Spleen (tissue), 11 donors: ENCODE measurements at regions not wholly inside any gene's neighbourhood (a gene's known extent, or its start where the extent isn't known, plus 50 kb on each side); places are given as distances from the start of the nearest gene placed in this dataset.
"Not testable (repeated sequence)": the region's sequence is repeated elsewhere in the genome, so short reads cannot be mapped to it uniquely, and the experiment has no call there.

Source experiments
- DNase-seq: peaks from one replicate; pipeline ENCODE4 v3.0.0-alpha.2; 2020
- H3K27ac ChIP-seq, 8 donors: fragments of 200-600 bp; sonication (generic) in 7 of 8; 1 replicate in 4 of 8; 2 replicates in 4 of 8; pipeline versions ENCODE4 v1.5.0 to v1.8.0; 2016 to 2021; ENCODE audit warnings: inconsistent platforms in 4 of 8, mild to moderate bottlenecking in 4 of 8, moderate library complexity in 1 of 8
- H3K27me3 ChIP-seq, 7 donors: fragments of 200-600 bp; sonication (generic) in 6 of 7; replicated peaks in 1 of 7; 1 replicate in 4 of 7; 2 replicates in 3 of 7; pipeline versions ENCODE4 v1.5.0 to v1.8.0; 2016 to 2021; ENCODE audit warnings: inconsistent platforms in 3 of 7, mild to moderate bottlenecking in 1 of 7
- H3K36me3 ChIP-seq, 6 donors: fragments of 200-600 bp; sonication (generic) in 5 of 6; 1 replicate in 4 of 6; 2 replicates in 2 of 6; pipeline versions ENCODE4 v1.5.0 to v1.8.0; 2016 to 2021; ENCODE audit warnings: inconsistent platforms in 2 of 6
- H3K4me1 ChIP-seq, 6 donors: fragments of 200-600 bp; sonication (generic) in 5 of 6; 1 replicate in 3 of 6; 2 replicates in 3 of 6; pipeline versions ENCODE4 v1.5.0 to v1.8.0; 2016 to 2021; ENCODE audit warnings: inconsistent platforms in 3 of 6
- H3K4me3 ChIP-seq, 8 donors: fragments of 200-600 bp; sonication (generic) in 7 of 8; 1 replicate in 4 of 8; 2 replicates in 4 of 8; pipeline versions ENCODE4 v1.5.0 to v1.8.0; 2016 to 2021; ENCODE audit warnings: inconsistent platforms in 4 of 8, mild to moderate bottlenecking in 4 of 8, moderate library complexity in 2 of 8
- H3K9me3 ChIP-seq, 8 donors: fragments of 200-600 bp; sonication (generic) in 7 of 8; 1 replicate in 4 of 8; 2 replicates in 4 of 8; pipeline versions ENCODE4 v1.5.0 to v1.8.0; 2016 to 2021; ENCODE audit warnings: inconsistent platforms in 4 of 8
- POLR2A ChIP-seq, 3 donors: fragments of 450-650 bp; IDR thresholded peaks; one replicate each; pipeline ENCODE4 v1.5.1; 2017; ENCODE audit warnings: antibody characterized with exemption in 3 of 3, mild to moderate bottlenecking in 1 of 3
- POLR2AphosphoS5 ChIP-seq, 3 donors: sonication (generic); formaldehyde crosslinking; IDR thresholded peaks; one replicate each; pipeline ENCODE4 v1.5.1; 2017; ENCODE audit warnings: antibody characterized with exemption in 3 of 3
- WGBS, 5 donors: extraction: QIAGEN DNeasy Blood & Tissue Kit in 3 of 5; methylation state at CpG; one replicate each; pipeline versions ENCODE4 v1.1.5 to v1.1.7; 2013 to 2018; 5-methylcytosine and 5-hydroxymethylcytosine counted together
- intact Hi-C: fragments of 100-400 bp; cut with DNase I; formaldehyde crosslinking; loops from one replicate; pipeline ENCODE4 v1.15.0; 2023; ENCODE audit warnings: low total_unique reads
- TF ChIP-seq, protein P1 (sequence below), 11 experiments: fragments of 200-600 bp in 7 of 11; fragments of 450-650 bp in 4 of 11; sonication (generic) in 4 of 11; IDR thresholded peaks in 8 of 11; conservative IDR thresholded peaks in 3 of 11; 1 replicate in 7 of 11; 2 replicates in 4 of 11; pipeline versions ENCODE4 v1.4.0 to v1.8.0; 2016 to 2021; ENCODE audit warnings: antibody characterized with exemption in 11 of 11, inconsistent platforms in 4 of 11, mild to moderate bottlenecking in 1 of 11
- donor health status: healthy with polysubstance abuse.
- donor health status: DM: no; HTN: no; CAD: no; lungs with moderate emphysema.
- donor health status: DM: no; HTN: no; CAD: no.
- donor health status: Bipolar disorder and iron deficiency.
- donor health status: healthy.
- donor health status: DM: no; HTN: no; CAD: no.
- donor health status: DM: yes; HTN: yes; CAD: no.

DNA sequence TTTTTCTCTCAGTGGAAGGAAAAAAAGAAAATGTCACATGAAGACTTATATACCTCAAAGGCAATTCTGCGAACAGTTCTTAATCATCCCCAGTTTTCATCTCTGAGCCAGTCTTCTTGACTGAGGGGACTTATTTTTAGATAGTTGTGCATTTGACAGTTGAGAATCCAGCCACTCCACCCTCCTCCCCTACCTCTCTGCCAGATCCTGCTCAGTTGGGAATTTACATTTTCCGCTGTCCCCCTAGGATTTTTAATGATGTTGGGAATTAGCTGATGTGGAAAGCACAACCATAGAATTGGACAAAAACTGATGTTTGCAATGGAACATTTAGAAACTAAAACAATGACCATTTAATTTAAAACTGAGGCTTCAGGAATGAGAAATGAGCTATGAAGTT lies 194.3 kb upstream of the PIK3R1 start:
- Histone ChIP-seq H3K9me3 (peaks cover 0 to 3% (median 0%) of the 10 kb centered on the region in 8 donors), H3K4me3 (no peak overlapping the region), H3K27me3 (no peaks in the 10 kb centered on the region), H3K4me1 (no peaks in the 10 kb centered on the region), H3K36me3 (no peaks in the 10 kb centered on the region), H3K27ac (no peak overlapping the region)
- 90 to 99% (median 95%) methylated on average over 2 of the region's 2 CpGs for WGBS, 5 donors
- TF ChIP-seq POLR2A (IDR thresholded peaks at IDR 0.05) (no peak), POLR2AphosphoS5 (IDR thresholded peaks at IDR 0.05) (no peak)
- TF ChIP-seq, protein P1, sequence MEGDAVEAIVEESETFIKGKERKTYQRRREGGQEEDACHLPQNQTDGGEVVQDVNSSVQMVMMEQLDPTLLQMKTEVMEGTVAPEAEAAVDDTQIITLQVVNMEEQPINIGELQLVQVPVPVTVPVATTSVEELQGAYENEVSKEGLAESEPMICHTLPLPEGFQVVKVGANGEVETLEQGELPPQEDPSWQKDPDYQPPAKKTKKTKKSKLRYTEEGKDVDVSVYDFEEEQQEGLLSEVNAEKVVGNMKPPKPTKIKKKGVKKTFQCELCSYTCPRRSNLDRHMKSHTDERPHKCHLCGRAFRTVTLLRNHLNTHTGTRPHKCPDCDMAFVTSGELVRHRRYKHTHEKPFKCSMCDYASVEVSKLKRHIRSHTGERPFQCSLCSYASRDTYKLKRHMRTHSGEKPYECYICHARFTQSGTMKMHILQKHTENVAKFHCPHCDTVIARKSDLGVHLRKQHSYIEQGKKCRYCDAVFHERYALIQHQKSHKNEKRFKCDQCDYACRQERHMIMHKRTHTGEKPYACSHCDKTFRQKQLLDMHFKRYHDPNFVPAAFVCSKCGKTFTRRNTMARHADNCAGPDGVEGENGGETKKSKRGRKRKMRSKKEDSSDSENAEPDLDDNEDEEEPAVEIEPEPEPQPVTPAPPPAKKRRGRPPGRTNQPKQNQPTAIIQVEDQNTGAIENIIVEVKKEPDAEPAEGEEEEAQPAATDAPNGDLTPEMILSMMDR (IDR thresholded peaks at IDR 0.05 in 8 of 11, conservative IDR thresholded peaks at IDR 0.05 in 3 of 11) = no peak
- intact Hi-C loops = no loop called here
- DNase-seq = no peak

DNA sequence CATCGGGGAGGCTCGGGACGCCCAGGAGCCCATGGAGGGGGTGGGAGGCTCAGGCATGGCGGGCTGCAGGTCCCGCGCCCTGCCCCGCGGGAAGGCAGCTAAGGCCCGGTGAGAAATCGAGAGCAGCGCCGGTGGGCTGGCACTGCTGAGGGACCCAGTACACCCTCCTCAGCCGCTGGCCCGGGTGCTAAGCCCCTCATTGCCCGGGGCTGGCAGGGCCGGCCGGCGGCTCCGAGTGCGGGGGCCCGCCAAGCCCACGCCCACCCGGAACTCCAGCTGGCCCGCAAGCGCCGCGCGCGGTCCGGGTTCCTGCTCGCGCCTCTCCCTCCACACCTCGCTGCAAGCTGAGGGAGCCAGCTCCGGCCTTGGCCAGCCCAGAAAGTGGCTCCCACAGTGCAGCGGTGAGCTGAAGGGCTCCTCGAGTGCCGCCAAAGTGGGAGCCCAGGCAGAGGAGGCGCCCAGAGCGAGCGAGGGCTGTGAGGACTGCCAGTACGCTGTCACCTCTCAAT lies 195.0 kb upstream of the PIK3R1 start:
- H3K27ac ChIP-seq, H3K27me3 ChIP-seq, H3K9me3 ChIP-seq, DNase-seq, intact Hi-C loops, H3K4me3 ChIP-seq, H3K36me3 ChIP-seq, H3K4me1 ChIP-seq: not testable (repeated sequence)
- WGBS, 5 donors = 88 to 92% (median 90%) methylated on average over 8 to 40 of the region's 41 CpGs

DNA sequence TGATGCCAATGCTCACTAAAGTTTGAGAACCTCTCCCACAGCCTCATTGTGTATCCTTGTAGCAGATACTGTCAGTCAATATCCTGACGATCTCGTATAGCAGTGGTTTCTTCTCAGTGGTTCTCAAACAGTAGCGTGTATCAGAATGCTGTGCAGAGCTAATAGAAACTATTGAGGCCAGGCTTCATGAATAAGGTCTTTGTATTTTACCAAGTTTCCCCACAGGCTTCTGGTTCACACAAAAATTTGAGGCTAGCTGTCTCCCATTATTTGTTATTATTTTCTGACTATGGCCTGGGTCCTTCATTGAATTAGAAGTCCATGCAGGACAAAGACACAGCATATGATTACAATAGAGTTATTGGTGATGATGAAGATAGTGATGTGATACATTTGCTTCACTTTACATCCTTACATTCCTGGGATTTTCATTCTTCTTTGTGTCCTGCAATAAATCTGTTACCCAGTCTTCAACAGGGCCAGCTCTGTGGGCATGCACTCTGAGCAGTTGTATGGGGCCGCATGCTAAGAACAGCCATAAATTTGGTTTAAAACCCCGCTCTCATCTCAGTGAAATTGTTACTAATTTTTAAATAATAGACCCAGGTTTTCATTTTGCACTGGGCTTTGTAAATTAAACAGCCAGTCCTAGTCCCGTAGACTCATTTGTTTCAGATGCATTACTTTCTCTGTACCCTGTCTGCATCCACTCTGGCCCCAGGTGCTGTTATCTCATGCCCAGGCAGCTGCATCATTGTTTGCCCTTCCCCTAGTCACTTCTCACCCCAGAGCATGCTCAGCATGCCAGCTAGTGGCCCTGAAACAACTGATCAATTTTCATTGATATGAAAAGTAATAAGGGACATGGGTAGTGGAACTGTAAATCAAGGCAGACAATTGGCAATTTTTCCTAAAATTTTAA lies 199.9 kb upstream of the PIK3R1 start:
- TF ChIP-seq, protein P1 (IDR thresholded peaks at IDR 0.05 in 8 of 11, conservative IDR thresholded peaks at IDR 0.05 in 3 of 11) = no peak
- TF ChIP-seq POLR2A (IDR thresholded peaks at IDR 0.05) (no peak), POLR2AphosphoS5 (IDR thresholded peaks at IDR 0.05) (no peak)
- Histone ChIP-seq H3K27me3 (no peaks in the 10 kb centered on the region), H3K27ac (no peak overlapping the region), H3K36me3 (no peaks in the 10 kb centered on the region), H3K4me3 (no peak overlapping the region), H3K9me3 (no peaks in the 10 kb centered on the region), H3K4me1 (no peaks in the 10 kb centered on the region)
- 76 to 87% (median 86%) methylated on average over 6 of the region's 6 CpGs for WGBS, 5 donors
- DNase-seq = no peak
- intact Hi-C loops = no loop called here

DNA sequence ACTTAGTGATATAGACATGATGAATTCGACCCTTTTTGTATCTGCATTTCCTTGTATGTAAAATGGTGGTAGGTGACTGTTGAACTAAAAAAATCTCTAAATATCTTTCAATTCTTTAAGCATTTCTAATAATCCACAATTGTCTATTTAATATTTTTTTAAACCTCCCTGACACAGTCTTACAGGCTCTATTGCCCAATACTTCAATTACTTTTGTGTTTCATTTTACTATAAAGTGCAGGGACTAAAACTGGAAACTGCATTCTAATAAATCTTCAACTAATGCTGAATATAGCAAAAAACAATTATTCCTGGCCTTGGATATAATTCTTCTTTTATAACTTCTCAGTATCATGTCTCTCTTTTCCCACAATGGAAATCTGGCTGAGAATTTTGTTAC lies 202.7 kb upstream of the PIK3R1 start:
- Histone ChIP-seq H3K36me3 (no peaks in the 10 kb centered on the region), H3K4me3 (no peak overlapping the region), H3K27ac (no peak overlapping the region), H3K27me3 (no peaks in the 10 kb centered on the region), H3K9me3 (no peaks in the 10 kb centered on the region), H3K4me1 (no peaks in the 10 kb centered on the region)
- intact Hi-C loops = no loop called here
- 58 to 89% (median 84%) methylated on average over 1 of the region's 1 CpG for WGBS, 5 donors
- TF ChIP-seq, protein P1 (IDR thresholded peaks at IDR 0.05 in 8 of 11, conservative IDR thresholded peaks at IDR 0.05 in 3 of 11) = no peak
- TF ChIP-seq POLR2A (IDR thresholded peaks at IDR 0.05) (no peak), POLR2AphosphoS5 (IDR thresholded peaks at IDR 0.05) (no peak)
- DNase-seq = no peak
